ENCODE measurements at regions not wholly inside any gene's neighbourhood (a gene's known extent, or its start where the extent isn't known, plus 50 kb on each side); places are given as distances from the start of the nearest gene placed in this dataset.

DNA sequence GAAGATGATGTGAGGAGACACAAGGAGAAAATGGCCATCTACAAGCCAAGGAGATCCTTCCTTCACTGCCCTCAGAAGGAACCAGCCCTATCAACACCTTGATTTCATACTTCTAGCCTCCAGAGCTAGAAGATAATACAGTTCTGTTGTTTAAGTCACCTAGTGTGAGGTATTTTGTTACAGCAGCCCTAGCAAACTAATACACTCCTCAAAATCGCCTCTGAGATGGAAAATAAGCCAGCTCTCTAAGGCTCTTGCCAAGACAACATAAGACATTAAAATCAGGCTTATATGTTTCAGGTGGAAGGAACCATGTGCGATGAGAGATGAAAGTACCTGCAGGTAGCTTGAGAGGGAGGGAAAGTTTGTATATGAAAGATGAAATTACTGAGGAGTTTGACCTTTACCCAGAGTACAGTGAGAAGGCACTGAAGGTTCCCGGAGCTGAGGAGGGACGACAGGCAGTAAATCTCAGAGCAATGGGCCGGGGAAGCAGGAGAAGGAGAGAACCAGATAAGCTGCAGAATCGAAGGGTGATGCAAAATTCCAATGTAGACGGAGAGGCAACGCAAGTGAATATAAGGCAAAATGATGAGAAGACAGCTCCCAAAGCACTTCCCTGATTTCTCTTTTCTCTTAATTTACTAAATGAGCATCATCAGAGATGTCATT, 84.7 kb downstream of the HHIPL2 start:
- no peak overlapping the region for H3K27ac ChIP-seq
- H3K27me3 ChIP-seq = no peaks in the 10 kb centered on the region
- TF ChIP-seq, protein P1, sequence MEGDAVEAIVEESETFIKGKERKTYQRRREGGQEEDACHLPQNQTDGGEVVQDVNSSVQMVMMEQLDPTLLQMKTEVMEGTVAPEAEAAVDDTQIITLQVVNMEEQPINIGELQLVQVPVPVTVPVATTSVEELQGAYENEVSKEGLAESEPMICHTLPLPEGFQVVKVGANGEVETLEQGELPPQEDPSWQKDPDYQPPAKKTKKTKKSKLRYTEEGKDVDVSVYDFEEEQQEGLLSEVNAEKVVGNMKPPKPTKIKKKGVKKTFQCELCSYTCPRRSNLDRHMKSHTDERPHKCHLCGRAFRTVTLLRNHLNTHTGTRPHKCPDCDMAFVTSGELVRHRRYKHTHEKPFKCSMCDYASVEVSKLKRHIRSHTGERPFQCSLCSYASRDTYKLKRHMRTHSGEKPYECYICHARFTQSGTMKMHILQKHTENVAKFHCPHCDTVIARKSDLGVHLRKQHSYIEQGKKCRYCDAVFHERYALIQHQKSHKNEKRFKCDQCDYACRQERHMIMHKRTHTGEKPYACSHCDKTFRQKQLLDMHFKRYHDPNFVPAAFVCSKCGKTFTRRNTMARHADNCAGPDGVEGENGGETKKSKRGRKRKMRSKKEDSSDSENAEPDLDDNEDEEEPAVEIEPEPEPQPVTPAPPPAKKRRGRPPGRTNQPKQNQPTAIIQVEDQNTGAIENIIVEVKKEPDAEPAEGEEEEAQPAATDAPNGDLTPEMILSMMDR (IDR thresholded peaks at IDR 0.05) = no peak
- TF ChIP-seq POLR2A (IDR thresholded peaks at IDR 0.05) = no peak
- ATAC-seq (no peak), DNase-seq (no peak)
- H3K9me3 ChIP-seq = no peaks in the 10 kb centered on the region
- 82 to 84% methylated on average over 8 of the region's 8 CpGs for WGBS, 2 donors
- intact Hi-C loops (cut with DNase I) = loop anchor here (5.0 kb wide), 1 partner anchor 169 kb away; no protein-coding TSS in a partner anchor
- H3K4me3 ChIP-seq = no peak overlapping the region
- H3K36me3 ChIP-seq (replicated peaks in 1 of 2; ENCODE audit: insufficient read depth in 1 of 2, low read depth in 2 of 2) = no peaks in the 10 kb centered on the region
- peaks cover 19% of the 10 kb centered on the region for H3K4me1 ChIP-seq

GRCh38 chr1:222462601-222463000, 85.3 kb downstream of the HHIPL2 start:
- TF ChIP-seq POLR2A (IDR thresholded peaks at IDR 0.05) = no peak
- TF ChIP-seq, protein P1 (IDR thresholded peaks at IDR 0.05) = no peak
- ATAC-seq (no peak), DNase-seq (no peak)
- Histone ChIP-seq H3K36me3 (replicated peaks in 1 of 2; ENCODE audit: insufficient read depth in 1 of 2, low read depth in 2 of 2) (no peaks in the 10 kb centered on the region), H3K9me3 (no peaks in the 10 kb centered on the region), H3K4me1 (peaks cover 19% of the 10 kb centered on the region), H3K4me3 (no peak overlapping the region), H3K27me3 (no peaks in the 10 kb centered on the region), H3K27ac (no peak overlapping the region)
- intact Hi-C loops (cut with DNase I) = loop anchor here (5.0 kb wide), 1 partner anchor 170 kb away; no protein-coding TSS in a partner anchor
- 48 to 64% methylated on average over 2 of the region's 2 CpGs for WGBS, 2 donors

- TF ChIP-seq, protein P1 (IDR thresholded peaks at IDR 0.05) = no peak
- TF ChIP-seq POLR2A (IDR thresholded peaks at IDR 0.05) = no peak
- Histone ChIP-seq H3K36me3 (replicated peaks in 1 of 2; ENCODE audit: insufficient read depth in 1 of 2, low read depth in 2 of 2) (no peaks in the 10 kb centered on the region), H3K4me3 (no peak overlapping the region), H3K4me1 (peaks cover 18% of the 10 kb centered on the region), H3K9me3 (no peaks in the 10 kb centered on the region), H3K27ac (no peak overlapping the region), H3K27me3 (no peaks in the 10 kb centered on the region)
- intact Hi-C loops (cut with DNase I) = loop anchor here (5.0 kb wide), 1 partner anchor 170 kb away; no protein-coding TSS in a partner anchor
- no peak for DNase-seq
- WGBS, 2 donors = 58 to 76% methylated on average over 2 of the region's 2 CpGs
- ATAC-seq = no peak
Measured at GRCh38 chr1:222461941-222462340, 86.0 kb downstream of the HHIPL2 start.

DNA sequence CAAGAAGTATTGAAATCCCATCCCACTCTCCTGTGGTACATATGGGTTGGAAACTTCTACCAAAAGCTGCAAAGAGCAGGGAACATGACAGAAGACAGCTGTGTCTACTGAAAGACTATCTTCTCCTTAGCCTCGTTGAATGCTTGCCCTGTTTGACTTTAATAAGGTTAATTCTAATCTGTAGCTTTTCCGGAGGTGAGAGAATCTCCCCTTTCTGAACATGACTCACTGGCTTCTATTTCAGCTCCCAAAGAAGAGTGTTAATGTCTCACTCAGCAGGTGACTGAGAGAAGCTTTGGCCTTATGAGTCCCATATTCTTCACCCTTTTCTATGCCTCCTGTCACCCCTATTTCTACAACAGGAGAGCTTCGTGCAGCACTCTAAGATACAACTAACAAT, 88.3 kb downstream of the HHIPL2 start:
- H3K27ac ChIP-seq = no peak overlapping the region
- no peak for ATAC-seq
- DNase-seq = no peak
- H3K27me3 ChIP-seq = no peaks in the 10 kb centered on the region
- TF ChIP-seq, protein P1 (IDR thresholded peaks at IDR 0.05) = no peak
- TF ChIP-seq POLR2A (IDR thresholded peaks at IDR 0.05) = no peak
- H3K4me1 ChIP-seq = peaks cover 5% of the 10 kb centered on the region
- WGBS, 2 donors = 70 to 73% methylated on average over 3 of the region's 3 CpGs
- no peaks in the 10 kb centered on the region for H3K36me3 ChIP-seq (replicated peaks in 1 of 2; ENCODE audit: insufficient read depth in 1 of 2, low read depth in 2 of 2)
- H3K4me3 ChIP-seq = no peak overlapping the region
- H3K9me3 ChIP-seq = no peaks in the 10 kb centered on the region
- intact Hi-C loops (cut with DNase I) = loop anchor here (5.0 kb wide), 1 partner anchor 173 kb away; no protein-coding TSS in a partner anchor

DNA sequence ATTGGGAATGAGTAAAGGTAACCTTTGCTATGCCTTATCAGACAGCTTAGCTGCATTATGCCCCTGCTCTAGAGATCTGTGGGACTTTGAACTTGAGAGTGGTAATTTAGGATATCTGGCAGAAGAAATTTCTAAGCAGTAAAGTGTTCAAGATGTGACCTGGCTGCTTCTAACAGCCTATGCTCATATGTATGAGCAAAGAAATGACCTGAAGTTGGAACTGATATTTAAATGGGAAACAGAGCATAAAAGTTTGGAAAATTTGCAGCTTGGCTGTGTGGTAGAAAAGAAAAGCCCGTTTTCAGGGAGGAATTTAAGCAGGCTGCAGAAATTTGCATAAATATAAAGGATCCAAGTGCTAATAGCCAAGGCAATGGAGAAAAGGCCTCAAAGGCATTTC, 90.4 kb downstream of the HHIPL2 start:
- no peak for ATAC-seq
- TF ChIP-seq, protein P1 (IDR thresholded peaks at IDR 0.05) = no peak
- TF ChIP-seq POLR2A (IDR thresholded peaks at IDR 0.05) = no peak
- intact Hi-C loops (cut with DNase I) = no loop called here

More for the DNA sequence above, 90.4 kb downstream of the HHIPL2 start:
- Histone ChIP-seq H3K27ac (no peak overlapping the region), H3K4me3 (no peak overlapping the region), H3K36me3 (replicated peaks in 1 of 2; ENCODE audit: insufficient read depth in 1 of 2, low read depth in 2 of 2) (no peaks in the 10 kb centered on the region), H3K4me1 (peaks cover 5% of the 10 kb centered on the region), H3K27me3 (no peaks in the 10 kb centered on the region), H3K9me3 (no peaks in the 10 kb centered on the region)
- 57 to 74% methylated on average over 1 of the region's 1 CpG for WGBS, 2 donors
- DNase-seq = no peak
